Fibroblast of lung (primary cell): ENCODE measurements at regions not wholly inside any gene's neighbourhood (a gene's known extent, or its start where the extent isn't known, plus 50 kb on each side); places are given as distances from the start of the nearest gene placed in this dataset.

ENCODE experiments used
- DNase-seq, 2 donors: peaks; one replicate each; pipeline versions ENCODE4 v3.0.0 to v3.0.0-alpha.2; 2010; ENCODE audit warnings: low read depth in 2 of 2
- H2AFZ ChIP-seq: 2 replicates; pipeline ENCODE4 v1.5.1; 2012; ENCODE audit warnings: low read length, control low read depth, inconsistent platforms
- H3K27ac ChIP-seq: 2 replicates; pipeline ENCODE4 v1.5.1; 2011; ENCODE audit warnings: low read length, control low read depth; ENCODE audit not compliant: insufficient read depth
- H3K27me3 ChIP-seq: 2 replicates; pipeline ENCODE4 v1.5.1; 2011; ENCODE audit warnings: mild to moderate bottlenecking, low read length; ENCODE audit not compliant: control insufficient read depth, insufficient read depth
- H3K36me3 ChIP-seq: 2 replicates; pipeline ENCODE4 v1.5.1; 2011; ENCODE audit warnings: low read length; ENCODE audit not compliant: control insufficient read depth, insufficient read depth
- H3K4me1 ChIP-seq: 2 replicates; pipeline ENCODE4 v1.5.1; 2011; ENCODE audit warnings: low read length; ENCODE audit not compliant: control insufficient read depth, insufficient read depth; ENCODE audit errors: extremely low read depth
- H3K4me2 ChIP-seq: 2 replicates; pipeline ENCODE4 v1.5.1; 2011; ENCODE audit warnings: low read length, control low read depth; ENCODE audit not compliant: insufficient read depth; ENCODE audit errors: extremely low read depth
- H3K4me3 ChIP-seq, 4 experiments: fragments of 200-600 bp in 1 of 4; sonication (generic) in 1 of 4; replicated peaks in 1 of 4; 2 replicates each; pipeline ENCODE4 v1.5.1; 2011 to 2016; ENCODE audit warnings: low read length in 4 of 4, low read depth in 3 of 4, mild to moderate bottlenecking in 3 of 4, control low read depth in 2 of 4, inconsistent platforms in 1 of 4, mixed read lengths in 1 of 4; ENCODE audit not compliant: insufficient read depth in 1 of 4; ENCODE audit errors: control extremely low read depth in 1 of 4
- H3K79me2 ChIP-seq: 2 replicates; pipeline ENCODE4 v1.5.1; 2012; ENCODE audit warnings: mild to moderate bottlenecking, low read length, inconsistent platforms; ENCODE audit not compliant: control insufficient read depth, insufficient read depth
- H3K9ac ChIP-seq: 2 replicates; pipeline ENCODE4 v1.5.1; 2011; ENCODE audit warnings: mild to moderate bottlenecking, low read length, control low read depth; ENCODE audit not compliant: insufficient read depth
- H3K9me3 ChIP-seq: 2 replicates; pipeline ENCODE4 v1.5.1; 2012; ENCODE audit warnings: low read depth, low read length; ENCODE audit not compliant: control insufficient read depth, insufficient read depth
- H4K20me1 ChIP-seq: 2 replicates; pipeline ENCODE4 v1.5.1; 2011; ENCODE audit warnings: low read length; ENCODE audit not compliant: control insufficient read depth, insufficient read depth; ENCODE audit errors: extremely low read depth
- EZH2 ChIP-seq: IDR thresholded peaks from 2 replicates; pipeline ENCODE4 v1.5.1; 2012; ENCODE audit warnings: low read length, control low read depth, mild to moderate bottlenecking; ENCODE audit errors: missing control alignments
- TF ChIP-seq, protein P1 (sequence below), 2 donors: IDR thresholded peaks in 1 of 2; conservative IDR thresholded peaks in 1 of 2; 1 replicate in 1 of 2; 2 replicates in 1 of 2; pipeline ENCODE4 v1.5.1; 2011 to 2012; ENCODE audit warnings: low read length in 2 of 2, control low read depth in 1 of 2, inconsistent platforms in 1 of 2, low read depth in 1 of 2, mild to moderate bottlenecking in 1 of 2

DNA sequence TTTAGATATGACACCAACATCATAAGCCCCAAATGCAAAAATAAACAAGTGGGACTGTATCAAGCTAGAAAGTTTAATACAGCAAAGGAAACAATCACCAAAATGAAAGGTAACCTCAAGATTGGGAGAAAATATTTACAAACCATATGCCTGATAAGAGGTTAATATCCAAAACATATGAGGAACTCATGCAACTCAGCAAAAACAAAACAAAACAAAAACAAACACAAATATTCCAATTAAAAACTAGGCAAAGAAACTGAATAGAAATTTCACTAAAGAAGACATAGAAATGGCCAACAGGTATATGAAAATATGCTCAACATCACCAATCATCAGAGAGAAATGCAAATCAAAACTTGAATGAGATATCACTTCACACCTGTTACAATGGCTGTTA is 116.5 kb upstream of the ATP1B1 start:
- no peak for TF ChIP-seq EZH2
- TF ChIP-seq, protein P1, sequence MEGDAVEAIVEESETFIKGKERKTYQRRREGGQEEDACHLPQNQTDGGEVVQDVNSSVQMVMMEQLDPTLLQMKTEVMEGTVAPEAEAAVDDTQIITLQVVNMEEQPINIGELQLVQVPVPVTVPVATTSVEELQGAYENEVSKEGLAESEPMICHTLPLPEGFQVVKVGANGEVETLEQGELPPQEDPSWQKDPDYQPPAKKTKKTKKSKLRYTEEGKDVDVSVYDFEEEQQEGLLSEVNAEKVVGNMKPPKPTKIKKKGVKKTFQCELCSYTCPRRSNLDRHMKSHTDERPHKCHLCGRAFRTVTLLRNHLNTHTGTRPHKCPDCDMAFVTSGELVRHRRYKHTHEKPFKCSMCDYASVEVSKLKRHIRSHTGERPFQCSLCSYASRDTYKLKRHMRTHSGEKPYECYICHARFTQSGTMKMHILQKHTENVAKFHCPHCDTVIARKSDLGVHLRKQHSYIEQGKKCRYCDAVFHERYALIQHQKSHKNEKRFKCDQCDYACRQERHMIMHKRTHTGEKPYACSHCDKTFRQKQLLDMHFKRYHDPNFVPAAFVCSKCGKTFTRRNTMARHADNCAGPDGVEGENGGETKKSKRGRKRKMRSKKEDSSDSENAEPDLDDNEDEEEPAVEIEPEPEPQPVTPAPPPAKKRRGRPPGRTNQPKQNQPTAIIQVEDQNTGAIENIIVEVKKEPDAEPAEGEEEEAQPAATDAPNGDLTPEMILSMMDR (conservative IDR thresholded peaks at IDR 0.05 in 1 of 2, IDR thresholded peaks at IDR 0.05 in 1 of 2; ENCODE audit: low read depth in 1 of 2, low read length in 2 of 2), result no peak
- DNase-seq, result no peak
- no peaks in the 10 kb centered on the region for H4K20me1 ChIP-seq

DNA sequence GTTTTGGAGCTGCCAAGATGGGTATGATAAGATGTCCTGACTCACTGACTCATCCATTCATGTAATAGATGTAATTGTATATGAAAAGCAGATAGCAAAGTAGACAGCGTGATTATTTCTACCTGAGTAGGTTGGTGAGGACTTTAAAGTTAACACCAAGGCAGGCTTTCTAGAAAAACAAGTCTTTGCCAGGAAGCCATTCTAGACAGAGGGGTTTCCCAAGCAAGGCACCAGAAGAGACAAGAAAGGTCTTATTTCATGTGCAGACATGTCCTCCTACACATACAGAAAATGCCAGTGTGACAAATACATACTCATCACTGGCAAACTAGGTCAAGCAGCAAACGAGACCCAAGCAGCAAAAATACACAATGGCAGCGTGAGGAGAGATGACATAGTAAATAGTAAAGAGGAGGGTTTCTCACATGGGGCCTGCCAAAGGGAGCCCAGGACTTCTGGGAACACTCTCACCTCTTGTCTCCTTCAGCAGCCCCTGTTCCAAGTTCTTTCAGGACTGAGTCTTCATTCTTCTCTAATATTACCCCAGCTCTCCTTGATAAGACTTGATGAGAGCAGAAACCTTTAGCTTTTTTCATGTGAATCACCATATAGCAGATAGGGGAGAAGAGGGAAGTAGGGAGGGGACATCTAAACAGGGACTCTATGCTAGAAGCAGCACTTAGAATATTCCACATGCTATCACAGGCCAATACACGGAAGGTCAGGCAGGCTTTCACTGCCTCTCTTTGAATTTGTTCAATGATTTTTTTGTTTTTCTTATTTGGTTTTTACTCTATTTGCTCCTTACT is 114.6 kb upstream of the ATP1B1 start:
- Histone ChIP-seq H3K9ac (no peak overlapping the region), H3K9me3 (no peaks in the 10 kb centered on the region), H3K4me1 (no peaks in the 10 kb centered on the region), H3K4me3 (no peak overlapping the region), H3K79me2 (no peaks in the 10 kb centered on the region), H3K4me2 (no peak overlapping the region), H4K20me1 (no peaks in the 10 kb centered on the region), H2AFZ (no peak overlapping the region), H3K36me3 (no peaks in the 10 kb centered on the region), H3K27ac (no peak overlapping the region), H3K27me3 (no peaks in the 10 kb centered on the region)
- TF ChIP-seq, protein P1 (conservative IDR thresholded peaks at IDR 0.05 in 1 of 2, IDR thresholded peaks at IDR 0.05 in 1 of 2; ENCODE audit: low read depth in 1 of 2, low read length in 2 of 2), result no peak
- no peak for TF ChIP-seq EZH2
- no peak for DNase-seq

More for the DNA sequence above, 116.5 kb upstream of the ATP1B1 start:
- Histone ChIP-seq H3K27me3 (no peaks in the 10 kb centered on the region), H3K79me2 (no peaks in the 10 kb centered on the region), H3K27ac (no peak overlapping the region), H3K4me2 (no peak overlapping the region), H3K9me3 (no peaks in the 10 kb centered on the region), H3K4me3 (no peak overlapping the region), H2AFZ (no peak overlapping the region), H3K9ac (no peak overlapping the region), H3K4me1 (no peaks in the 10 kb centered on the region), H3K36me3 (no peaks in the 10 kb centered on the region)

DNA sequence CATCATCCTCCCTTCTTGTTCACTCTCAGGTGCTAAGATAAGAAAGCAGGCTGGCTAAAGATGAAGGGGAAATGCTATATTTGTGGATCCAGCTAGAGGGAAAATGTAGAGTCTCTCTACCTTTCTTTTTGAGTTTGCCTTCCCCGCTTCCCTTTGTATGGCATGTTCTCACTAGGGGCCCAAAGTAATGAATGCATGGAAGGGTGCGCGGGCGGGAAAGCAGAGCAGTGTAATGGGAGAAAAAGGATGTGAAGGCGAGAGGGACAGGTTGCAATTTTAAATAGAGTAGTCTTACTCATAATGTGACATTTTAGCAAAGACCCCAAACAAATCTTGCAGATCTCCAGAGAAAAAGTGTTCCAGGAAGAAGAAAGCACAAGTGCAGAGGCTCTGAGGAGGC is 105.1 kb upstream of the ATP1B1 start:
- Histone ChIP-seq H3K4me3 (no peak overlapping the region), H3K9me3 (no peaks in the 10 kb centered on the region), H3K9ac (no peak overlapping the region), H3K4me2 (no peak overlapping the region), H3K36me3 (no peaks in the 10 kb centered on the region), H2AFZ (no peak overlapping the region), H3K79me2 (no peaks in the 10 kb centered on the region), H3K4me1 (no peaks in the 10 kb centered on the region), H3K27me3 (no peaks in the 10 kb centered on the region), H3K27ac (no peak overlapping the region), H4K20me1 (no peaks in the 10 kb centered on the region)
- DNase-seq, result no peak
- TF ChIP-seq EZH2, result no peak
- TF ChIP-seq, protein P1 (conservative IDR thresholded peaks at IDR 0.05 in 1 of 2, IDR thresholded peaks at IDR 0.05 in 1 of 2; ENCODE audit: low read depth in 1 of 2, low read length in 2 of 2), result no peak
